Endodermal cell (in vitro differentiated cells): ENCODE measurements at regions not wholly inside any gene's neighbourhood (a gene's known extent, or its start where the extent isn't known, plus 50 kb on each side); places are given as distances from the start of the nearest gene placed in this dataset.

Source experiments
- DNase-seq: peaks from one replicate; pipeline ENCODE4 v3.0.0-alpha.2; 2017
- H3K27ac ChIP-seq: 2 replicates; pipeline ENCODE4 v1.5.1; 2013; ENCODE audit warnings: mild to moderate bottlenecking, low read depth, low read length, moderate library complexity
- H3K27me3 ChIP-seq: 2 replicates; pipeline ENCODE4 v1.6.1; 2013; ENCODE audit warnings: mild to moderate bottlenecking, low read length, moderate library complexity; ENCODE audit not compliant: insufficient read depth, control insufficient read depth, poor library complexity, severe bottlenecking
- H3K36me3 ChIP-seq: 2 replicates; pipeline ENCODE4 v1.7.0; 2013; ENCODE audit warnings: mild to moderate bottlenecking, low read length, moderate library complexity; ENCODE audit not compliant: control insufficient read depth, insufficient read depth
- H3K4me1 ChIP-seq: one replicate; pipeline ENCODE4 v1.7.0; 2013; ENCODE audit warnings: low read length; ENCODE audit not compliant: control insufficient read depth, insufficient read depth
- H3K4me3 ChIP-seq: 2 replicates; pipeline ENCODE4 v1.5.1; 2013; ENCODE audit warnings: mild to moderate bottlenecking, low read length, moderate library complexity
- H3K9ac ChIP-seq: 2 replicates; pipeline ENCODE4 v1.6.1; 2013; ENCODE audit warnings: mild to moderate bottlenecking, low read length, moderate library complexity; ENCODE audit not compliant: poor library complexity, severe bottlenecking; ENCODE audit errors: extremely low read depth
- H3K9me3 ChIP-seq: 2 replicates; pipeline ENCODE4 v1.6.1; 2013; ENCODE audit warnings: mild to moderate bottlenecking, low read length, moderate library complexity; ENCODE audit not compliant: control insufficient read depth
- H3K27ac Mint-ChIP-seq: 2 replicates; pipeline ENCODE4 v1.8.0; 2020; ENCODE audit warnings: mixed read lengths
- H3K27me3 Mint-ChIP-seq: 2 replicates; pipeline ENCODE4 v1.8.0; 2021; ENCODE audit warnings: mild to moderate bottlenecking, mixed read lengths; ENCODE audit not compliant: insufficient read depth
- H3K36me3 Mint-ChIP-seq: 2 replicates; pipeline ENCODE4 v1.8.0; 2020; ENCODE audit warnings: low read depth, mixed read lengths
- H3K4me1 Mint-ChIP-seq: 2 replicates; pipeline ENCODE4 v1.8.0; 2020; ENCODE audit warnings: mixed read lengths
- H3K4me3 Mint-ChIP-seq: 2 replicates; pipeline ENCODE4 v1.8.0; 2020; ENCODE audit warnings: mild to moderate bottlenecking, moderate library complexity, mixed read lengths
- H3K9me3 Mint-ChIP-seq: 2 replicates; pipeline ENCODE4 v1.8.0; 2020; ENCODE audit warnings: mild to moderate bottlenecking, mixed read lengths
- WGBS, 2 experiments: methylation state at CpG; one replicate each; pipeline versions ENCODE4 v1.1.5 to v1.1.7; 2013; ENCODE audit warnings: missing lambda C conversion rate in 2 of 2, mixed read lengths in 1 of 2; ENCODE audit not compliant: insufficient coverage in 1 of 2, insufficient read length in 1 of 2; 5-methylcytosine and 5-hydroxymethylcytosine counted together
- TF ChIP-seq, protein P1 (sequence below): fragments of 200-600 bp; sonication (generic); conservative IDR thresholded peaks from 2 replicates; pipeline ENCODE4 v1.5.0; 2021; ENCODE audit warnings: antibody characterized with exemption, mild to moderate bottlenecking

DNA sequence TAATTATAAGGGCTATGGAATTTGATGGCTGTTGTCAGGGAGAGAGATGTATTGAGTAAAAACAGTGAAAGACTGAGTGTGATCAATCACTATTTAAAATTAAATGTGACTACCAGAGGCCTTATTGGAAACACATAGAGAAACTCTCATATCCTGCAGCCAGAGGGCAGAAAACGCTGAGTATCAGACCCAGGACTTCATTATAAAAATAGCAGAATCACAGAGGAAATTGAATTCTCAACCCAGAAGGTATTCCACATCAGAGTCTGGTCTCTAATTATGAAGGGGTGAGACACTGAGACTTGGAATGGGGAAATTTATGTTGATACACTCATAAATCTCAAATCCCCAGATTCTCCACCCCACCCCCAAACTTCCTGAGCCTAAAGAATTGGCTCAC is 69.5 kb upstream of the IL6 start:
- Mint-ChIP-seq H3K4me1 (peaks cover 37% of the 10 kb centered on the region), H3K27ac (no peak overlapping the region), H3K4me3 (no peak overlapping the region), H3K9me3 (no peaks in the 10 kb centered on the region), H3K36me3 (peaks cover 68% of the 10 kb centered on the region), H3K27me3 (no peaks in the 10 kb centered on the region)
- no peak overlapping the region for H3K4me3 ChIP-seq
- TF ChIP-seq, protein P1, sequence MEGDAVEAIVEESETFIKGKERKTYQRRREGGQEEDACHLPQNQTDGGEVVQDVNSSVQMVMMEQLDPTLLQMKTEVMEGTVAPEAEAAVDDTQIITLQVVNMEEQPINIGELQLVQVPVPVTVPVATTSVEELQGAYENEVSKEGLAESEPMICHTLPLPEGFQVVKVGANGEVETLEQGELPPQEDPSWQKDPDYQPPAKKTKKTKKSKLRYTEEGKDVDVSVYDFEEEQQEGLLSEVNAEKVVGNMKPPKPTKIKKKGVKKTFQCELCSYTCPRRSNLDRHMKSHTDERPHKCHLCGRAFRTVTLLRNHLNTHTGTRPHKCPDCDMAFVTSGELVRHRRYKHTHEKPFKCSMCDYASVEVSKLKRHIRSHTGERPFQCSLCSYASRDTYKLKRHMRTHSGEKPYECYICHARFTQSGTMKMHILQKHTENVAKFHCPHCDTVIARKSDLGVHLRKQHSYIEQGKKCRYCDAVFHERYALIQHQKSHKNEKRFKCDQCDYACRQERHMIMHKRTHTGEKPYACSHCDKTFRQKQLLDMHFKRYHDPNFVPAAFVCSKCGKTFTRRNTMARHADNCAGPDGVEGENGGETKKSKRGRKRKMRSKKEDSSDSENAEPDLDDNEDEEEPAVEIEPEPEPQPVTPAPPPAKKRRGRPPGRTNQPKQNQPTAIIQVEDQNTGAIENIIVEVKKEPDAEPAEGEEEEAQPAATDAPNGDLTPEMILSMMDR = peak; percentile 44
- H3K9me3 ChIP-seq = peaks cover 17% of the 10 kb centered on the region
- no peaks in the 10 kb centered on the region for H3K4me1 ChIP-seq
- H3K36me3 ChIP-seq = peaks cover 59% of the 10 kb centered on the region
- 75% methylated on average over 1 of the region's 1 CpG; no CpG with 5 or more reads in 1 of the 2 experiments for WGBS, 2 experiments
- H3K9ac ChIP-seq = no peak overlapping the region
- H3K27me3 ChIP-seq = no peaks in the 10 kb centered on the region
- H3K27ac ChIP-seq = no peak overlapping the region
- DNase-seq = no peak

- Mint-ChIP-seq H3K4me3 (no peak overlapping the region), H3K36me3 (peaks cover 75% of the 10 kb centered on the region), H3K9me3 (peaks cover 2% of the 10 kb centered on the region), H3K4me1 (peaks cover 29% of the 10 kb centered on the region), H3K27ac (no peak overlapping the region), H3K27me3 (no peaks in the 10 kb centered on the region)
- H3K9ac ChIP-seq = no peak overlapping the region
- H3K9me3 ChIP-seq = peaks cover 33% of the 10 kb centered on the region
- H3K36me3 ChIP-seq = peaks cover 59% of the 10 kb centered on the region
- H3K27me3 ChIP-seq = no peaks in the 10 kb centered on the region
- TF ChIP-seq, protein P1 = no peak
- H3K4me3 ChIP-seq = peak overlapping the region; percentile 20
- no peaks in the 10 kb centered on the region for H3K4me1 ChIP-seq
- WGBS, 2 experiments = 93 to 100% methylated on average over 3 to 4 of the region's 4 CpGs
- no peak overlapping the region for H3K27ac ChIP-seq
- no peak for DNase-seq
These were observed 71.2 kb upstream of the IL6 start for GRCh38 chr7:22655781-22656180.

- no peak overlapping the region for H3K9ac ChIP-seq
- Mint-ChIP-seq H3K9me3 (peaks cover 2% of the 10 kb centered on the region), H3K27ac (peak overlapping the region; percentile 35), H3K36me3 (peaks cover 82% of the 10 kb centered on the region), H3K27me3 (no peaks in the 10 kb centered on the region), H3K4me3 (no peak overlapping the region), H3K4me1 (peaks cover 26% of the 10 kb centered on the region)
- peaks cover 43% of the 10 kb centered on the region for H3K9me3 ChIP-seq
- no peak overlapping the region for H3K4me3 ChIP-seq
- WGBS, 2 experiments = 80 to 100% methylated on average over 1 of the region's 1 CpG
- DNase-seq = no peak
- H3K4me1 ChIP-seq = no peaks in the 10 kb centered on the region
- peaks cover 69% of the 10 kb centered on the region for H3K36me3 ChIP-seq
- no peaks in the 10 kb centered on the region for H3K27me3 ChIP-seq
- TF ChIP-seq, protein P1 = no peak
- no peak overlapping the region for H3K27ac ChIP-seq
These were observed 72.2 kb upstream of the IL6 start for GRCh38 chr7:22654831-22655230.
